K562 (cell line): ENCODE measurements at regions not wholly inside any gene's neighbourhood (a gene's known extent, or its start where the extent isn't known, plus 50 kb on each side); places are given as distances from the start of the nearest gene placed in this dataset.
A peak's percentile ranks its signal among the peaks of the same experiment; 100 is the strongest.

Source experiments
- ATAC-seq: fragments of 200-7000 bp; cut with Tn5 transposase; 3 replicates; pipeline ENCODE4 v1.9.1; 2020; ENCODE audit warnings: moderate library complexity
- BruUV-seq: library from RNA; stranded (reverse); fragments of 400-500 nt; replicated peaks from 2 replicates; lab custom pipeline; 2021; lab: Mats Ljungman, UMichigan
- CTCF ChIA-PET: fragments of 300-600 bp; formaldehyde crosslinking; extraction: SDS; loops from one replicate; lab custom pipeline; 2021; ENCODE audit warnings: low intra/inter-chr PET ratio; lab: Yijun Ruan, JAX
- POLR2A ChIA-PET: fragments of 300-600, 350-650 bp; sonication (Branson Sonifier 250); formaldehyde crosslinking; extraction: SDS; loops from one replicate; lab custom pipeline; 2021; ENCODE audit warnings: antibody characterized with exemption, inconsistent platforms; lab: Yijun Ruan, JAX
- DNase-seq, 4 experiments: peaks; one replicate each; pipeline versions ENCODE4 v3.0.0 to v3.0.0-alpha.2; 2011 to 2018; ENCODE audit warnings: low spot score in 3 of 4, mixed read lengths in 3 of 4; ENCODE audit errors: extremely low read depth in 1 of 4
- FAIRE-seq: peaks from 2 replicates; lab custom pipeline; 2011; peaks lifted over from hg19 to GRCh38; lab: Jason Lieb, UNC
- H2AFZ ChIP-seq: 2 replicates; pipeline ENCODE4 v1.6.0; 2011; ENCODE audit warnings: low read depth, low read length, control low read depth, inconsistent platforms
- H3K27ac ChIP-seq: fragments of 200-600 bp; 3 replicates; pipeline ENCODE4 v1.8.0; 2011; ENCODE audit warnings: low read depth, mild to moderate bottlenecking, control low read depth, inconsistent platforms, low read length, moderate library complexity, mixed read lengths; ENCODE audit errors: extremely low read depth
- H3K27me3 ChIP-seq, 2 experiments: fragments of 300-600 bp in 1 of 2; 2 replicates in 1 of 2; 3 replicates in 1 of 2; pipeline versions ENCODE4 v1.6.0 to v1.8.0; 2011; ENCODE audit warnings: inconsistent platforms in 2 of 2, low read length in 2 of 2, mild to moderate bottlenecking in 1 of 2, mixed read lengths in 1 of 2, moderate library complexity in 1 of 2; ENCODE audit not compliant: control insufficient read depth in 2 of 2, insufficient read depth in 2 of 2
- H3K36me3 ChIP-seq: fragments of 300-600 bp; 3 replicates; pipeline ENCODE4 v1.8.0; 2011; ENCODE audit warnings: mild to moderate bottlenecking, low read length, inconsistent platforms; ENCODE audit not compliant: control insufficient read depth, insufficient read depth
- H3K4me1 ChIP-seq, 2 experiments: fragments of 200-600 bp in 1 of 2; replicated peaks in 1 of 2; 2 replicates in 1 of 2; 3 replicates in 1 of 2; pipeline versions ENCODE4 v1.5.1 to v1.8.0; 2011; ENCODE audit warnings: inconsistent platforms in 2 of 2, low read length in 2 of 2, mild to moderate bottlenecking in 1 of 2, mixed read lengths in 1 of 2, moderate library complexity in 1 of 2; ENCODE audit not compliant: control insufficient read depth in 2 of 2, insufficient read depth in 2 of 2
- H3K4me2 ChIP-seq: 2 replicates; pipeline ENCODE4 v1.6.1; 2011; ENCODE audit warnings: low read length, control low read depth, inconsistent platforms, mixed read lengths; ENCODE audit not compliant: insufficient read depth
- H3K4me3 ChIP-seq: fragments of 200-600 bp; sonication (generic), shearing (Covaris generic); 2 replicates; pipeline ENCODE4 v1.5.1; 2016; ENCODE audit warnings: control low read depth, inconsistent platforms
- H3K79me2 ChIP-seq: fragments of 200-600 bp; 3 replicates; pipeline ENCODE4 v1.8.0; 2011; ENCODE audit warnings: low read length, inconsistent platforms; ENCODE audit not compliant: control insufficient read depth, insufficient read depth
- H3K9ac ChIP-seq, 2 experiments: 2 replicates each; pipeline versions ENCODE4 v1.6.0 to v1.6.1; 2011; ENCODE audit warnings: low read depth in 2 of 2, low read length in 2 of 2, control low read depth in 1 of 2, inconsistent platforms in 1 of 2, mild to moderate bottlenecking in 1 of 2, mixed read lengths in 1 of 2; ENCODE audit not compliant: insufficient read depth in 1 of 2
- H3K9me1 ChIP-seq: one replicate; pipeline ENCODE4 v1.6.0; 2011; ENCODE audit warnings: inconsistent platforms, mild to moderate bottlenecking, low read length, moderate library complexity; ENCODE audit not compliant: control insufficient read depth, insufficient read depth
- H3K9me3 ChIP-seq: replicated peaks from 2 replicates; pipeline ENCODE4 v1.5.1; 2011; ENCODE audit warnings: low read depth, low read length, inconsistent platforms; ENCODE audit not compliant: control insufficient read depth, insufficient read depth
- H4K20me1 ChIP-seq: replicated peaks from 2 replicates; pipeline ENCODE4 v1.6.1; 2011; ENCODE audit warnings: low read length, inconsistent platforms, mixed read lengths; ENCODE audit not compliant: control insufficient read depth, insufficient read depth
- CREB3L1 ChIP-seq: fragments of 450-650 bp; IDR thresholded peaks from 2 replicates; pipeline ENCODE4 v1.6.1; 2014; ENCODE audit warnings: low read depth, mild to moderate bottlenecking, moderate library complexity, borderline replicate concordance
- DEAF1 ChIP-seq: fragments of 450-650 bp; formaldehyde crosslinking; IDR thresholded peaks from 2 replicates; pipeline ENCODE4 v1.4.0; 2020; ENCODE audit warnings: mild to moderate bottlenecking, moderate library complexity
- ELF2 ChIP-seq: fragments of 250-450 bp; sonication (Bioruptor Pico); IDR thresholded peaks from 2 replicates; pipeline ENCODE4 v1.5.0; 2021; ENCODE audit warnings: mild to moderate bottlenecking
- MCM7 ChIP-seq, 2 experiments: fragments of 450-650 bp; IDR thresholded peaks; 2 replicates each; pipeline ENCODE4 v1.6.1; 2016 to 2018
- NR2C2 ChIP-seq, 2 experiments: fragments of 200-800 bp in 1 of 2; sonication (Bioruptor generic) in 1 of 2; sonication (generic) in 1 of 2; formaldehyde crosslinking in 1 of 2; IDR thresholded peaks; 2 replicates each; pipeline versions ENCODE4 v1.6.1 to v1.8.0; 2016 to 2022; ENCODE audit warnings: mild to moderate bottlenecking in 1 of 2, missing compliant biosample characterization in 1 of 2, missing genetic modification characterization in 1 of 2, missing genetic modification reagents in 1 of 2
- SAFB ChIP-seq: fragments of 200-400 bp; formaldehyde crosslinking; IDR thresholded peaks from 2 replicates; pipeline ENCODE4 v1.6.1; 2017; ENCODE audit warnings: low read depth, low read length, borderline replicate concordance
- TFAM ChIP-seq: fragments of 250-450 bp; sonication (Bioruptor Pico); conservative IDR thresholded peaks from 2 replicates; pipeline ENCODE4 v1.5.0; 2021; ENCODE audit warnings: mild to moderate bottlenecking, moderate library complexity
- ZNF274 ChIP-seq: IDR thresholded peaks from 2 replicates; pipeline ENCODE4 v1.6.1; 2011; ENCODE audit warnings: low read depth, mild to moderate bottlenecking, low read length, moderate library complexity, borderline replicate concordance
- ZNF609 ChIP-seq: sonication (generic); formaldehyde crosslinking; IDR thresholded peaks from 2 replicates; pipeline ENCODE4 v1.8.1; 2023; ENCODE audit warnings: missing genetic modification reagents, mild to moderate bottlenecking, borderline replicate concordance
- ZNF79 ChIP-seq: fragments of 250-450 bp; sonication (Bioruptor Pico); IDR thresholded peaks from 2 replicates; pipeline ENCODE4 v1.4.0; 2020; ENCODE audit warnings: low read depth, mild to moderate bottlenecking, moderate library complexity
- WGBS: fragments of 100-300 bp; shearing (Covaris generic); methylation state at CpG from one replicate; pipeline ENCODE4 v1.1.6; 2016; ENCODE audit warnings: low coverage, mixed read lengths; ENCODE audit not compliant: insufficient coverage; ENCODE audit errors: missing lambda C conversion rate; 5-methylcytosine and 5-hydroxymethylcytosine counted together
- in situ Hi-C: fragments of 300-500 bp; cut with MboI; formaldehyde crosslinking; loops from 4 replicates; pipeline ENCODE4 v1.15.0; 2018; ENCODE audit warnings: inconsistent platforms, mixed read lengths
- intact Hi-C: fragments of 100-400 bp; cut with micrococcal nuclease; formaldehyde crosslinking; loops from 2 replicates; pipeline ENCODE4 v1.14.2; 2022

GRCh38 chr16:86089991-86090390, 191.0 kb downstream of the IRF8 start (continued):
- no peak for TF ChIP-seq ZNF609 (CRISPR knock-in tag)
- TF ChIP-seq MCM7 (IDR thresholded peaks at IDR 0.05): no peak

GRCh38 chr16:86090461-86091170, 191.7 kb downstream of the IRF8 start:
- H3K27me3 ChIP-seq: peaks cover 9 to 49% of the 10 kb centered on the region in 2 experiments; a peak in 3 of 5 replicates
- no TSS peak for BruUV-seq
- H3K79me2 ChIP-seq: no peaks in the 10 kb centered on the region
- DNase-seq (no peak), ATAC-seq (no peak), FAIRE-seq (no peak)
- WGBS: 2% methylated on average over 9 of the region's 9 CpGs
- no peak overlapping the region for H2AFZ ChIP-seq
- H3K9me3 ChIP-seq: no peaks in the 10 kb centered on the region
- ChIA-PET CTCF (interaction anchor here (0.6 kb wide), 1 partner anchor 10 kb away, joined by 3 read pairs; no protein-coding TSS in a partner anchor), POLR2A (interaction anchor here (0.6 to 1.0 kb wide), 2 partner anchors 10 to 230 kb away, joined by 4 read pairs; no protein-coding TSS in a partner anchor)
- in situ Hi-C loops: no loop called here
- H3K9ac ChIP-seq: no peak overlapping the region
- H4K20me1 ChIP-seq: no peaks in the 10 kb centered on the region; the same call in 1 of the 2 replicates
- H3K36me3 ChIP-seq: no peaks in the 10 kb centered on the region
- no peak overlapping the region for H3K4me2 ChIP-seq
- no peaks in the 10 kb centered on the region for H3K4me1 ChIP-seq
- intact Hi-C loops: no loop called here
- H3K9me1 ChIP-seq: no peaks in the 10 kb centered on the region
- no peak overlapping the region for H3K4me3 ChIP-seq
- H3K27ac ChIP-seq: no peak overlapping the region
- TF ChIP-seq CREB3L1: no peak
- no peak for TF ChIP-seq DEAF1 (CRISPR knock-in tag)
- no peak for TF ChIP-seq SAFB
- no peak for TF ChIP-seq TFAM (CRISPR knock-in tag)
- no peak for TF ChIP-seq ZNF79 (CRISPR knock-in tag)
- TF ChIP-seq NR2C2 (CRISPR knock-in tag; IDR thresholded peaks at IDR 0.05): no peak
- TF ChIP-seq NR2C2 (tag; IDR thresholded peaks at IDR 0.05): peak; percentile 93
- no peak for TF ChIP-seq ZNF274
- no peak for TF ChIP-seq ELF2 (CRISPR knock-in tag)
